Stimulated activated CD8-positive, alpha-beta memory T cell treated with anti-CD3 and anti-CD28 coated beads, Interleukin-12 subunit alpha, Interleukin-12 subunit beta, amount 100 ng/mL, for 24 hours (primary cell): ENCODE measurements at regions not wholly inside any gene's neighbourhood (a gene's known extent, or its start where the extent isn't known, plus 50 kb on each side); places are given as distances from the start of the nearest gene placed in this dataset.

Source experiments
- DNase-seq: peaks from one replicate; pipeline ENCODE4 v3.0.0-alpha.2; 2020; ENCODE audit errors: extremely low read depth

- no peak for DNase-seq
These were observed 79.1 kb upstream of the SPATA13 start for GRCh38 chr13:24081387-24081786.

GRCh38 chr13:24083141-24083540 is 77.4 kb upstream of the SPATA13 start:
- no peak for DNase-seq

- no peak for DNase-seq
These were observed 76.6 kb upstream of the SPATA13 start for GRCh38 chr13:24083722-24084421.

- no peak for DNase-seq
These were observed 74.9 kb upstream of the SPATA13 start for GRCh38 chr13:24085662-24086061.

GRCh38 chr13:24086642-24087041 is 73.9 kb upstream of the SPATA13 start:
- no peak for DNase-seq

- DNase-seq, result no peak
These were observed 72.8 kb upstream of the SPATA13 start for GRCh38 chr13:24087605-24088225.

- DNase-seq, result no peak
These were observed 70.5 kb upstream of the SPATA13 start for GRCh38 chr13:24090049-24090448.

- no peak for DNase-seq
These were observed 69.4 kb upstream of the SPATA13 start for GRCh38 chr13:24091080-24091479.

- no peak for DNase-seq
These were observed 68.4 kb upstream of the SPATA13 start for GRCh38 chr13:24092108-24092507.

- DNase-seq, result no peak
These were observed 67.5 kb upstream of the SPATA13 start for GRCh38 chr13:24093047-24093446.

- no peak for DNase-seq
These were observed 63.9 kb upstream of the SPATA13 start for GRCh38 chr13:24096659-24097058.

- DNase-seq, result peak; percentile 16
These were observed 63.5 kb upstream of the SPATA13 start for GRCh38 chr13:24097064-24097463.

- no peak for DNase-seq
These were observed 62.9 kb upstream of the SPATA13 start for GRCh38 chr13:24097667-24098066.

- DNase-seq, result no peak
These were observed 61.0 kb upstream of the SPATA13 start for GRCh38 chr13:24099490-24099889.

- no peak for DNase-seq
These were observed 60.3 kb upstream of the SPATA13 start for GRCh38 chr13:24100188-24100587.

- no peak for DNase-seq
These were observed 56.6 kb upstream of the SPATA13 start for GRCh38 chr13:24103782-24104372.

GRCh38 chr13:24104723-24105122 is 55.8 kb upstream of the SPATA13 start:
- DNase-seq, result no peak

- DNase-seq, result no peak
These were observed 54.1 kb upstream of the SPATA13 start for GRCh38 chr13:24106429-24106828.

GRCh38 chr13:24107955-24108614 is 52.4 kb upstream of the SPATA13 start:
- no peak for DNase-seq

GRCh38 chr13:24108615-24108965 is 51.9 kb upstream of the SPATA13 start:
- DNase-seq, result no peak

- DNase-seq, result no peak
These were observed 50.5 kb upstream of the SPATA13 start for GRCh38 chr13:24110011-24110410.
